AG10803 (cell line): ENCODE measurements at regions not wholly inside any gene's neighbourhood (a gene's known extent, or its start where the extent isn't known, plus 50 kb on each side); places are given as distances from the start of the nearest gene placed in this dataset.

Source experiments
- DNase-seq: peaks from one replicate; pipeline ENCODE4 v3.0.0; 2010; ENCODE audit warnings: low read depth
- H3K4me3 ChIP-seq: 2 replicates; pipeline ENCODE4 v1.5.1; 2011; ENCODE audit warnings: mild to moderate bottlenecking, low read length, control low read depth
- CTCF ChIP-seq: conservative IDR thresholded peaks from 2 replicates; pipeline ENCODE4 v1.5.1; 2011; ENCODE audit warnings: mild to moderate bottlenecking, low read length, control low read depth, inconsistent platforms

DNA sequence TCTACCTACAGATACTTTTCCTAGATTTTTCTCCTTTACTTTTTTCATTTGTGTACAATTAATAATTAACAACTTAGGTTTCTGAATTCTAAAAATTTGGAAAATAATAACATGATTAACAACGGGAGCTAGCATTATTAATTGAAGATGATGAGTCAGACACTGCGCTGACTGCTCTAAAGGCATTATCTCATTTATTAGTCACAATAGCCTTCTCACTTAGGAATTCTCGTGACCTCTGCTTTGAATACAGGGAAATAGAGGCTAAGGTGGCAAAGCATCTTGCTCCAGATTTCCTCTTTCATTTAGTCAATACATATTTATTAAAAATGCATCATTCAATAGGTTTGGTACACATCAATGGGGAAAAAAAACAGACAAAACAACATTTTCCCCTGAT, 441.3 kb downstream of the PCDH18 start:
- no peak for TF ChIP-seq CTCF
- no peak for DNase-seq
- H3K4me3 ChIP-seq, result no peak overlapping the region

- no peak for TF ChIP-seq CTCF
- DNase-seq, result peak; percentile 8
- H3K4me3 ChIP-seq, result no peak overlapping the region
Observed at GRCh38 chr4:137083571-137084135, 448.6 kb downstream of the PCDH18 start.

DNA sequence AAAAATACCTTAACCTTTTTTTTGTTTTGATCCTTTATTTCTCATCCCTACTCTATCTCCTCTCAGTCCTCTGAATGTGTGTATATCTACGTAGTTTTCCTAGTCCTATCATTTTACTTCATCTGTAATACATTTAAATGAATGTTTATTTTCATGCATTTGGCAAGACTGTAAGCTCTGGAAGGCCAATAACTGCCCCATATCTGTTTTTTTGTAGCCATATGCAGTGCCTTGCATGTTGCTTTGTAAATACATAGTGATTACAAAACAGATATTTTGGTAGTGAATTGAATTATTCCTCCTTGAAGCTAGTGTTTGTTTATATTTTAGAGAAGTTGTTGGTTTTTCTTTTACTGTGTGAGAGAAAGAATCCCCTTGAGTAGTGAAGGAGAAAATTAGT, 450.2 kb downstream of the PCDH18 start:
- no peak for DNase-seq

GRCh38 chr4:137076908-137077307, 455.4 kb downstream of the PCDH18 start:
- H3K4me3 ChIP-seq, result no peak overlapping the region
- TF ChIP-seq CTCF, result no peak
- DNase-seq, result no peak

More for the DNA sequence above, 450.2 kb downstream of the PCDH18 start:
- no peak overlapping the region for H3K4me3 ChIP-seq
- TF ChIP-seq CTCF, result no peak

DNA sequence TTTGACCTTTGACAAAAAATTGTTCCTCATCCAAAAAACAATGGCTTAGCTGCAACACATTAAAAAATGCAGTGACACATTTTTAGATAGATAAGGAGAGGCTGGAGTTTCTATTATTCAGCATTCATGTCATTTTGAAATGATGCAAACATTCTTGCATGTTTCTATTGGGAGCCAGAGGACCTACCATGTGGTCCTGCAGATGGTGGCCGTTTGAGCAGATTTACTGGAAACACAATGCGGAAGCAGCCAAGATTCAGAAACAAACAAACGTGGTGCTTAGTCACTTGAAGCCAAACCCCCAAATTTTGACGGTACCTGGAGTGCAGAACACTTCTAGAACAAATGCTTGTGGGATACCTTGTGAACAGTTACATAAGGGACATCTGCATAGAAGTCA, 456.7 kb downstream of the PCDH18 start:
- H3K4me3 ChIP-seq, result no peak overlapping the region
- TF ChIP-seq CTCF, result no peak
- DNase-seq, result no peak

DNA sequence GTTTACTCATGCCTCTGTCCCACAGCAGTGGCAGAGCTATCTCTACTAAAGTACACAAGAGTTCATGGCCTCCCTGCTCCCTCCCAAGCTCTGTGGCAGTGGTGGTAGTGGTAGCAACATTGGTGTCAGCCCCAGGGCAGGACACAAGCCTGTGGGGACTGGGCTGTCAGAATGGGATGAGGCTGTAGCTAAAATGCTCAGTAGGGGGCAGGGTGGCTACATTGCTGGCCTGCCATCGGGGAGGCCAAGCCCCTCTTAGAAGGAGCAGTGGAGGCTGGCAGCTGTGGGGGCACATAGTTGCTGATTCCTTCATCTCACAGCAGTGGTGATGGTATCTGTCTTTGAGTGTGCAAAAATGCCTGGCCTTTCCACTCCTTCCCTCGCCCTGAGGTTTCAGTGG, 461.7 kb downstream of the PCDH18 start:
- no peak for TF ChIP-seq CTCF
- DNase-seq, result no peak
- H3K4me3 ChIP-seq, result no peak overlapping the region

- peak; percentile 0 for DNase-seq
- TF ChIP-seq CTCF, result peak; percentile 23; the same call in 1 of the 2 replicates
- H3K4me3 ChIP-seq, result no peak overlapping the region
Observed at GRCh38 chr4:137069473-137069872, 462.8 kb downstream of the PCDH18 start.
